NCI-H1092 treated with DMSO at 0.1 percent for 48 hours (cell line): ENCODE measurements at regions not wholly inside any gene's neighbourhood (a gene's known extent, or its start where the extent isn't known, plus 50 kb on each side); places are given as distances from the start of the nearest gene placed in this dataset.
A peak's percentile ranks its signal among the peaks of the same experiment; 100 is the strongest.
"Not testable (repeated sequence)": the region's sequence is repeated elsewhere in the genome, so short reads cannot be mapped to it uniquely, and the experiment has no call there.

Source experiments
- DNase-seq: peaks from one replicate; lab custom pipeline; 2025; lab: John Stamatoyannopoulos, UW

GRCh38 chr3:23706111-23706510 is 99.6 kb upstream of the UBE2E1 start:
- no peak for DNase-seq

- DNase-seq, result no peak
Measured at GRCh38 chr3:23709987-23710386, 95.8 kb upstream of the UBE2E1 start.

- no peak for DNase-seq
Measured at GRCh38 chr3:23710555-23710954, 95.2 kb upstream of the UBE2E1 start.

GRCh38 chr3:23711916-23712494 is 93.8 kb upstream of the UBE2E1 start:
- no peak for DNase-seq

GRCh38 chr3:23712656-23713559 is 92.8 kb upstream of the UBE2E1 start:
- peak; percentile 57 for DNase-seq

- DNase-seq, result no peak
Measured at GRCh38 chr3:23713641-23714040, 92.1 kb upstream of the UBE2E1 start.

GRCh38 chr3:23720059-23720458 is 85.7 kb upstream of the UBE2E1 start:
- DNase-seq, result no peak

- DNase-seq, result no peak
Measured at GRCh38 chr3:23720885-23721284, 84.9 kb upstream of the UBE2E1 start.

- no peak for DNase-seq
Measured at GRCh38 chr3:23723141-23723540, 82.6 kb upstream of the UBE2E1 start.

- DNase-seq, result no peak
Measured at GRCh38 chr3:23723930-23724329, 81.8 kb upstream of the UBE2E1 start.

GRCh38 chr3:23726811-23727548 is 78.8 kb upstream of the UBE2E1 start:
- no peak for DNase-seq

- no peak for DNase-seq
Measured at GRCh38 chr3:23728601-23729117, 77.1 kb upstream of the UBE2E1 start.

- DNase-seq, result not testable (repeated sequence)
Measured at GRCh38 chr3:23729362-23729761, 76.4 kb upstream of the UBE2E1 start.

- DNase-seq, result no peak
Measured at GRCh38 chr3:23734481-23734880, 71.3 kb upstream of the UBE2E1 start.

GRCh38 chr3:23735062-23735461 is 70.7 kb upstream of the UBE2E1 start:
- DNase-seq, result no peak

- DNase-seq, result peak; percentile 88
Measured at GRCh38 chr3:23735535-23736326, 70.0 kb upstream of the UBE2E1 start.

- DNase-seq, result no peak
Measured at GRCh38 chr3:23738944-23739343, 66.8 kb upstream of the UBE2E1 start.

- DNase-seq, result no peak
Measured at GRCh38 chr3:23739536-23739935, 66.2 kb upstream of the UBE2E1 start.

- DNase-seq, result no peak
Measured at GRCh38 chr3:23740517-23740965, 65.2 kb upstream of the UBE2E1 start.

- no peak for DNase-seq
Measured at GRCh38 chr3:23741036-23741706, 64.6 kb upstream of the UBE2E1 start.

GRCh38 chr3:23743141-23743784 is 62.5 kb upstream of the UBE2E1 start:
- DNase-seq, result no peak
